ENCODE measurements at regions not wholly inside any gene's neighbourhood (a gene's known extent, or its start where the extent isn't known, plus 50 kb on each side); places are given as distances from the start of the nearest gene placed in this dataset.

DNA sequence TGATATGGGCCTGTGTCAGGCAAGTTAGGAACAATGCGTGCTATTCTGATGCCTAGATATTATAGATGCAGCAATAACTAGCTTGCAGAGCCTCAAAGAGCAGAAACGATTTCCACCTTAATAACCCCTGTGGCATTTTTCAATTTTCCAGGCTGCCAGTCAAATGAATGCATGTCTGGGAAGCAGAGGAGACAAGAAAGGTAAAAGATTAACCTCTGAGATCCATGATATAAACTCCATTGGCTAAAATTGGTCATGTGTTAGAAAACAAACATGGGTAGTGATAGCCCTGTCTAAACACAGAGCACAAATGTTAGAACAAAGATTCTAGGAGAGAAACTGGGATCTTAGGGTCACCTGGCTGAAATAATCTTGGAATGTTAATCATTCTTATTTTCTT, 811.1 kb downstream of the DIAPH3 start:
- POLR2A ChIA-PET = no interaction called here
- no peak for DNase-seq (ENCODE audit: unreplicated experiment)
- Mint-ChIP-seq H3K27ac (ENCODE audit: low read depth, unreplicated experiment) (no peak overlapping the region), H3K9me3 (ENCODE audit: unreplicated experiment) (no peaks in the 10 kb centered on the region), H3K36me3 (ENCODE audit: insufficient read depth, unreplicated experiment) (no peaks in the 10 kb centered on the region), H3K4me1 (ENCODE audit: insufficient read depth, unreplicated experiment) (no peaks in the 10 kb centered on the region), H3K4me3 (ENCODE audit: unreplicated experiment) (no peak overlapping the region), H3K27me3 (ENCODE audit: insufficient read depth, unreplicated experiment) (peaks cover 39% of the 10 kb centered on the region)
- intact Hi-C loops (cut with micrococcal nuclease) = no loop called here
- TF ChIP-seq, protein P1, sequence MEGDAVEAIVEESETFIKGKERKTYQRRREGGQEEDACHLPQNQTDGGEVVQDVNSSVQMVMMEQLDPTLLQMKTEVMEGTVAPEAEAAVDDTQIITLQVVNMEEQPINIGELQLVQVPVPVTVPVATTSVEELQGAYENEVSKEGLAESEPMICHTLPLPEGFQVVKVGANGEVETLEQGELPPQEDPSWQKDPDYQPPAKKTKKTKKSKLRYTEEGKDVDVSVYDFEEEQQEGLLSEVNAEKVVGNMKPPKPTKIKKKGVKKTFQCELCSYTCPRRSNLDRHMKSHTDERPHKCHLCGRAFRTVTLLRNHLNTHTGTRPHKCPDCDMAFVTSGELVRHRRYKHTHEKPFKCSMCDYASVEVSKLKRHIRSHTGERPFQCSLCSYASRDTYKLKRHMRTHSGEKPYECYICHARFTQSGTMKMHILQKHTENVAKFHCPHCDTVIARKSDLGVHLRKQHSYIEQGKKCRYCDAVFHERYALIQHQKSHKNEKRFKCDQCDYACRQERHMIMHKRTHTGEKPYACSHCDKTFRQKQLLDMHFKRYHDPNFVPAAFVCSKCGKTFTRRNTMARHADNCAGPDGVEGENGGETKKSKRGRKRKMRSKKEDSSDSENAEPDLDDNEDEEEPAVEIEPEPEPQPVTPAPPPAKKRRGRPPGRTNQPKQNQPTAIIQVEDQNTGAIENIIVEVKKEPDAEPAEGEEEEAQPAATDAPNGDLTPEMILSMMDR (IDR thresholded peaks at IDR 0.05; ENCODE audit: unreplicated experiment) = no peak
- BruUV-seq (replicated peaks) = no TSS peak
- CTCF ChIA-PET = no interaction called here

DNA sequence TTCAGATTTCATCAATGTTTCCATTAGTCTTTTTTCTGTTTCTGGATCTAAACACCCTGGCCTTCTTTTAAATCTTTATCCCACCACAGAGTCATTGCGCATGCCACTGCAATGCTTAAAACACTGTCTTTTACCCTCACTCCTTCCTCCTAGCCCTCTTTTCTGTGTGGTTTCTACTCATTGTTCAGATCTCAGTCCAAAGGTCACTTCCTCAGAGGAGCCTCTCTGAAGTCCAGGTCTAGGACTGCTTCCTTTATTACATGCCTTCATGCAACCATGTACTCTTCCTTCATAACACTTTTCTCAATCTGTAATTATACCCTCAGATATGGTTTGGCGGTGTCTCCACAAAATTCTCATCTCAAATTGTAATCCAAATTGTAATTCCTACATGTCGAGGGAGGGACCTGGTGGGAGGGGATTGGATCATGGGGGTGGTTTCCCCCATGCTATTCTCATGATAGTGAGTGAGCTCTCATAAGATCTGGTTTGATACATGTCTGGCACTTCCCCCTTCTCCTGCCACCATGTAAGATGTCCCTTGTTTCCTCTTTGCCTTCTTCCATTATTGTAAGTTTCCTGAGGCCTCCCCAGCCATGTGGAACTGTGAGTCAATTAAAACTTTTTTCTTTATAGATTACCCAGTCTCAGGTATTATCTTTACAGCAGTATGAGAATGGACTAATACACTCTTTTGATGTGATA, 808.9 kb downstream of the DIAPH3 start:
- H3K27me3 Mint-ChIP-seq (ENCODE audit: insufficient read depth, unreplicated experiment) = peaks cover 28% of the 10 kb centered on the region
- no peaks in the 10 kb centered on the region for H3K9me3 Mint-ChIP-seq (ENCODE audit: unreplicated experiment)
- intact Hi-C loops (cut with micrococcal nuclease) = no loop called here
- ChIA-PET POLR2A (no interaction called here), CTCF (no interaction called here)
- TF ChIP-seq, protein P1 (IDR thresholded peaks at IDR 0.05; ENCODE audit: unreplicated experiment) = no peak
- H3K4me3 Mint-ChIP-seq (ENCODE audit: unreplicated experiment) = no peak overlapping the region
- no peaks in the 10 kb centered on the region for H3K4me1 Mint-ChIP-seq (ENCODE audit: insufficient read depth, unreplicated experiment)
- no TSS peak for BruUV-seq (replicated peaks)
- no peak for DNase-seq (ENCODE audit: unreplicated experiment)
- H3K36me3 Mint-ChIP-seq (ENCODE audit: insufficient read depth, unreplicated experiment) = no peaks in the 10 kb centered on the region
- H3K27ac Mint-ChIP-seq (ENCODE audit: low read depth, unreplicated experiment) = no peak overlapping the region

GRCh38 chr13:59356607-59357006, 807.1 kb downstream of the DIAPH3 start:
- Mint-ChIP-seq H3K27me3 (ENCODE audit: insufficient read depth, unreplicated experiment) (peaks cover 19% of the 10 kb centered on the region), H3K27ac (ENCODE audit: low read depth, unreplicated experiment) (no peak overlapping the region), H3K4me3 (ENCODE audit: unreplicated experiment) (no peak overlapping the region), H3K4me1 (ENCODE audit: insufficient read depth, unreplicated experiment) (no peaks in the 10 kb centered on the region), H3K9me3 (ENCODE audit: unreplicated experiment) (no peaks in the 10 kb centered on the region), H3K36me3 (ENCODE audit: insufficient read depth, unreplicated experiment) (no peaks in the 10 kb centered on the region)
- TF ChIP-seq, protein P1 (IDR thresholded peaks at IDR 0.05; ENCODE audit: unreplicated experiment) = no peak
- POLR2A ChIA-PET = no interaction called here
- peak; percentile 24 for DNase-seq (ENCODE audit: unreplicated experiment)
- CTCF ChIA-PET = interaction anchor here (1.7 kb wide), 1 partner anchor 36 kb away, joined by 6 read pairs; no protein-coding TSS in a partner anchor
- no TSS peak for BruUV-seq (replicated peaks)
- intact Hi-C loops (cut with micrococcal nuclease) = no loop called here

DNA sequence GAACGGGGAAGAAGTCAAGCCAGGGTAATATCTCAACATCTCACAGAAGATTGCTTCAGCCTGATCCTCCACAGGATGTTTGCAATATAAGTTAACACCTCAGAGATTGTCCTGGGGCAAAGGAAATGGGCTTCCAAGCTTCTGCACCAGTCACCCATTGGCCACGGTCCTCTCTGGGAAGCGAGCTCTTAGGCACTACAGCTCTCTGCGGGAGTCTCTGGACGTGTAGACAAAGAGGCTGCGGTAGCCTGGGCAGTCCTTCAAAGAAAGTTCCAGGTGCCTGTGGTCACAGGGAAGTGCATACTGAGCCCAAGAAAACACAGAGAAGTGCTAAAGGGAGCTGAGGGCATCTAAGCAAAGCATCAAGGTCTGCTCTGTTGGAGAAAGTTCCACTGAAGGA, 805.7 kb downstream of the DIAPH3 start:
- peaks cover 33% of the 10 kb centered on the region for H3K27me3 Mint-ChIP-seq (ENCODE audit: insufficient read depth, unreplicated experiment)
- TF ChIP-seq, protein P1 (IDR thresholded peaks at IDR 0.05; ENCODE audit: unreplicated experiment) = no peak
- intact Hi-C loops (cut with micrococcal nuclease) = no loop called here
- no peak overlapping the region for H3K4me3 Mint-ChIP-seq (ENCODE audit: unreplicated experiment)
- CTCF ChIA-PET = interaction anchor here (0.6 to 1.7 kb wide), 2 partner anchors 34 to 469 kb away, joined by 4 to 6 read pairs; no protein-coding TSS in a partner anchor
- no peaks in the 10 kb centered on the region for H3K36me3 Mint-ChIP-seq (ENCODE audit: insufficient read depth, unreplicated experiment)
- H3K4me1 Mint-ChIP-seq (ENCODE audit: insufficient read depth, unreplicated experiment) = no peaks in the 10 kb centered on the region
- DNase-seq (ENCODE audit: unreplicated experiment) = no peak
- H3K9me3 Mint-ChIP-seq (ENCODE audit: unreplicated experiment) = no peaks in the 10 kb centered on the region
- BruUV-seq (replicated peaks) = no TSS peak
- no peak overlapping the region for H3K27ac Mint-ChIP-seq (ENCODE audit: low read depth, unreplicated experiment)
- POLR2A ChIA-PET = no interaction called here
